G401 (cell line): ENCODE measurements at regions not wholly inside any gene's neighbourhood (a gene's known extent, or its start where the extent isn't known, plus 50 kb on each side); places are given as distances from the start of the nearest gene placed in this dataset.

ENCODE experiments used
- DNase-seq: peaks from one replicate; pipeline ENCODE4 v3.0.0-alpha.2; 2015; ENCODE audit warnings: low spot score
- in situ Hi-C: cut with HindIII; loops from 2 replicates; pipeline ENCODE4 v1.10.0; 2016; ENCODE audit warnings: low sequenced_read_pairs, mixed read lengths

DNA sequence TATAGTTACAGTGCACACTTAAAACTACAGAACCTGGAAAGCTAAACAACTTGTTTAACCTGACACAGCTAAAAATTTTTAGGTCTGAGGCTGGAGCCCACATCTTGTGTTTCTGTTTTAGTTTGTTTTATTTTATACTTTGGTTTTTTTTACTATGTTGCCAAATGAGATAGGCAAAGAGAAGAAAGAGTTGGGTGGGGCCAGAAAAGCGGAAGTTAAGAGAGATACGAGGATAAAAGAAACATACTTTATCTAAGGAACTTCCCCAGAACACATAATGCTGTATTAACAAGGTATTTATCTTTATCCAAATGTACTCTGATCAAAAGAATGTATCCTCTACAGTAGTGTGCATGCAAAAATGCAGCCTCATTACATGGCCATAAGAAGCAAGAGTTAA, 1145.7 kb downstream of the EPHA3 start:
- in situ Hi-C loops = no loop called here
- no peak for DNase-seq

GRCh38 chr3:90261481-90262433, 1154.3 kb downstream of the EPHA3 start:
- no peak for DNase-seq
- in situ Hi-C loops = no loop called here
